ENCODE measurements at regions not wholly inside any gene's neighbourhood (a gene's known extent, or its start where the extent isn't known, plus 50 kb on each side); places are given as distances from the start of the nearest gene placed in this dataset.

DNA sequence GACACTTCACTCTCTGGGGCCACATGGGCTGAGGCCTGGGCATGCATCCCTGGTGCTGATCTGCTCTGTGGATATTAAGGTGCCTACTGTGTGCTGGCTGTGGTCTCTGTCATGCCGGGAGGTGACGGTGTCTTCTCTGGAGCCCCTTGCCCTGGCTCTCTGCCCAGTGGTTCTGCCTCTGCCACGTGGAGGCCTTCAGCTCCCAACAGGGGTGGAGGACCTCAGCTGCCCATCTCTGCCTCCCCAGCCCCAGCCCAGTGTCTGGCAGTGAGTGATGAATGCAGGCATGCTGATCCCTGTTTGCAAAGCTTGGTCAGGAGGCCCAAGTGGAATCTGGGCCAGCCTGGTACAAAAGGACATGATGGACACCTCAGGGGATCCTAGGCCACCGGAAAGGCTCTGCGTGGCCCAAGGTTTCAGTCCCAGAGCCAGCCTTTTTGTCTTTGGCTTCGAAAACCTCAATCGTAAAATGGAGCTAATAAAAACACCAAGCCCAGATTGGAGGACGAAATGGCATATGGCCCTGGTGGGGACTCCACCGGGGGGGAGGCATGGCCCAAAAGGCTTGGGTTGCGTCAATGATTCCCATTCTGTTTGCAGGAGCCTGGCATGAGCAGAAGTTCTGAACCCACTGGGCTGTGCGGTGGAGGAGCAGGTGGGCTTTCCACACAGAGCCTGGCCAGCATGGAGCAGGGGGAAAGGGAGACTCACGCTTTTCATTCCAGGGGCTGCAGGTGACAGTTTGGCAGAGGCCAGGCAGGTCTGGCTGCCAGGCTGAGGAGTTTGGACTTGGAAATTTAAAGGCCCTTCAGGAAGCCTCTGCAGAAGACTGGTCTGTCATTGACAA is 54.7 kb upstream of the KLF13 start:
- TF ChIP-seq, protein P1, sequence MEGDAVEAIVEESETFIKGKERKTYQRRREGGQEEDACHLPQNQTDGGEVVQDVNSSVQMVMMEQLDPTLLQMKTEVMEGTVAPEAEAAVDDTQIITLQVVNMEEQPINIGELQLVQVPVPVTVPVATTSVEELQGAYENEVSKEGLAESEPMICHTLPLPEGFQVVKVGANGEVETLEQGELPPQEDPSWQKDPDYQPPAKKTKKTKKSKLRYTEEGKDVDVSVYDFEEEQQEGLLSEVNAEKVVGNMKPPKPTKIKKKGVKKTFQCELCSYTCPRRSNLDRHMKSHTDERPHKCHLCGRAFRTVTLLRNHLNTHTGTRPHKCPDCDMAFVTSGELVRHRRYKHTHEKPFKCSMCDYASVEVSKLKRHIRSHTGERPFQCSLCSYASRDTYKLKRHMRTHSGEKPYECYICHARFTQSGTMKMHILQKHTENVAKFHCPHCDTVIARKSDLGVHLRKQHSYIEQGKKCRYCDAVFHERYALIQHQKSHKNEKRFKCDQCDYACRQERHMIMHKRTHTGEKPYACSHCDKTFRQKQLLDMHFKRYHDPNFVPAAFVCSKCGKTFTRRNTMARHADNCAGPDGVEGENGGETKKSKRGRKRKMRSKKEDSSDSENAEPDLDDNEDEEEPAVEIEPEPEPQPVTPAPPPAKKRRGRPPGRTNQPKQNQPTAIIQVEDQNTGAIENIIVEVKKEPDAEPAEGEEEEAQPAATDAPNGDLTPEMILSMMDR (IDR thresholded peaks at IDR 0.05) = no peak
- no peak for TF ChIP-seq EP300 (IDR thresholded peaks at IDR 0.05)

All from sigmoid colon (tissue), 4 donors.